ENCODE measurements at regions not wholly inside any gene's neighbourhood (a gene's known extent, or its start where the extent isn't known, plus 50 kb on each side); places are given as distances from the start of the nearest gene placed in this dataset.
A peak's percentile ranks its signal among the peaks of the same experiment; 100 is the strongest.
"Not testable (repeated sequence)": the region's sequence is repeated elsewhere in the genome, so short reads cannot be mapped to it uniquely, and the experiment has no call there.

- DNase-seq (ENCODE audit: low read depth in 4 of 4, low spot score in 2 of 4): no peak
These were observed 118.0 kb upstream of the RHOBTB1 start for GRCh38 chr10:61061923-61062504.

GRCh38 chr10:61059636-61060035, 115.7 kb upstream of the RHOBTB1 start:
- no peak for DNase-seq (ENCODE audit: low read depth in 4 of 4, low spot score in 2 of 4)

- no peak for DNase-seq (ENCODE audit: low read depth in 4 of 4, low spot score in 2 of 4)
These were observed 108.7 kb upstream of the RHOBTB1 start for GRCh38 chr10:61052469-61053205.

GRCh38 chr10:61051344-61051743, 107.4 kb upstream of the RHOBTB1 start:
- no peak for DNase-seq (ENCODE audit: low read depth in 4 of 4, low spot score in 2 of 4)

GRCh38 chr10:61050120-61050745, 106.2 kb upstream of the RHOBTB1 start:
- DNase-seq (ENCODE audit: low read depth in 4 of 4, low spot score in 2 of 4): no peak

- no peak for DNase-seq (ENCODE audit: low read depth in 4 of 4, low spot score in 2 of 4)
These were observed 105.4 kb upstream of the RHOBTB1 start for GRCh38 chr10:61049386-61049785.

GRCh38 chr10:61047788-61048560, 104.0 kb upstream of the RHOBTB1 start:
- DNase-seq (ENCODE audit: low read depth in 4 of 4, low spot score in 2 of 4): no peak

- peak in 2 of 4 donors; percentile 52 to 53 for DNase-seq (ENCODE audit: low read depth in 4 of 4, low spot score in 2 of 4)
These were observed 103.1 kb upstream of the RHOBTB1 start for GRCh38 chr10:61047081-61047480.

- not testable (repeated sequence) for DNase-seq (ENCODE audit: low read depth in 4 of 4, low spot score in 2 of 4)
These were observed 101.5 kb upstream of the RHOBTB1 start for GRCh38 chr10:61045480-61045879.

GRCh38 chr10:61042533-61042932, 98.5 kb upstream of the RHOBTB1 start:
- DNase-seq (ENCODE audit: low read depth in 4 of 4, low spot score in 2 of 4): no peak

GRCh38 chr10:61040399-61041016, 96.5 kb upstream of the RHOBTB1 start:
- no peak for DNase-seq (ENCODE audit: low read depth in 4 of 4, low spot score in 2 of 4)

- DNase-seq (ENCODE audit: low read depth in 4 of 4, low spot score in 2 of 4): no peak
These were observed 95.9 kb upstream of the RHOBTB1 start for GRCh38 chr10:61039868-61040267.

- DNase-seq (ENCODE audit: low read depth in 4 of 4, low spot score in 2 of 4): not testable (repeated sequence)
These were observed 93.4 kb upstream of the RHOBTB1 start for GRCh38 chr10:61037261-61037830.

- not testable (repeated sequence) for DNase-seq (ENCODE audit: low read depth in 4 of 4, low spot score in 2 of 4)
These were observed 92.2 kb upstream of the RHOBTB1 start for GRCh38 chr10:61036148-61036547.

GRCh38 chr10:61031341-61031740, 87.4 kb upstream of the RHOBTB1 start:
- DNase-seq (ENCODE audit: low read depth in 4 of 4, low spot score in 2 of 4): no peak

GRCh38 chr10:61029411-61029810, 85.4 kb upstream of the RHOBTB1 start:
- DNase-seq (ENCODE audit: low read depth in 4 of 4, low spot score in 2 of 4): no peak

- no peak for DNase-seq (ENCODE audit: low read depth in 4 of 4, low spot score in 2 of 4)
These were observed 84.9 kb upstream of the RHOBTB1 start for GRCh38 chr10:61028861-61029361.

GRCh38 chr10:61024856-61025201, 80.8 kb upstream of the RHOBTB1 start:
- no peak for DNase-seq (ENCODE audit: low read depth in 4 of 4, low spot score in 2 of 4)

GRCh38 chr10:61024151-61024855, 80.3 kb upstream of the RHOBTB1 start:
- DNase-seq (ENCODE audit: low read depth in 4 of 4, low spot score in 2 of 4): no peak

- no peak for DNase-seq (ENCODE audit: low read depth in 4 of 4, low spot score in 2 of 4)
These were observed 79.1 kb upstream of the RHOBTB1 start for GRCh38 chr10:61023053-61023452.

Measured in left renal cortex interstitium (tissue), 4 donors.